SK-N-SH treated with all-trans-retinoic acid at 6 μM for 48 hours (cell line): ENCODE measurements at regions not wholly inside any gene's neighbourhood (a gene's known extent, or its start where the extent isn't known, plus 50 kb on each side); places are given as distances from the start of the nearest gene placed in this dataset.

Experiments
- ATAC-seq: fragments of 200-7000 bp; cut with Tn5 transposase; 3 replicates; pipeline ENCODE4 v1.9.1; 2020; ENCODE audit warnings: mild to moderate bottlenecking, moderate library complexity
- ARNTL ChIP-seq: fragments of 450-650 bp; formaldehyde crosslinking; IDR thresholded peaks from 2 replicates; pipeline ENCODE4 v1.5.0; 2020; ENCODE audit warnings: low read depth, mild to moderate bottlenecking, moderate library complexity, borderline replicate concordance
- BACH2 ChIP-seq: fragments of 250-450 bp; sonication (Bioruptor Pico); IDR thresholded peaks from 2 replicates; pipeline ENCODE4 v1.9.0; 2021; ENCODE audit warnings: mild to moderate bottlenecking, borderline replicate concordance
- CSDC2 ChIP-seq: fragments of 250-450 bp; sonication (Bioruptor Pico); IDR thresholded peaks from 2 replicates; pipeline ENCODE4 v1.5.0; 2020; ENCODE audit warnings: mild to moderate bottlenecking, moderate library complexity
- CSRNP3 ChIP-seq: fragments of 250-450 bp; sonication (Bioruptor Pico); IDR thresholded peaks from 2 replicates; pipeline ENCODE4 v1.5.1; 2021; ENCODE audit warnings: mild to moderate bottlenecking, moderate library complexity
- ESRRG ChIP-seq: fragments of 250-450 bp; sonication (Bioruptor Pico); IDR thresholded peaks from 2 replicates; pipeline ENCODE4 v1.6.1; 2021; ENCODE audit warnings: mild to moderate bottlenecking
- GLIS3 ChIP-seq: fragments of 250-450 bp; sonication (Bioruptor Pico); IDR thresholded peaks from 2 replicates; pipeline ENCODE4 v1.5.0; 2020; ENCODE audit warnings: mild to moderate bottlenecking, moderate library complexity
- ISL1 ChIP-seq: fragments of 250-450 bp; sonication (Bioruptor Pico); IDR thresholded peaks from 2 replicates; pipeline ENCODE4 v2.1.2; 2022; ENCODE audit warnings: mild to moderate bottlenecking, moderate library complexity
- OSR1 ChIP-seq: fragments of 250-450 bp; sonication (Bioruptor Pico); IDR thresholded peaks from 2 replicates; pipeline ENCODE4 v1.8.0; 2022; ENCODE audit warnings: moderate library complexity, mild to moderate bottlenecking, inconsistent platforms
- PPARA ChIP-seq: fragments of 250-450 bp; sonication (Bioruptor Pico); IDR thresholded peaks from 2 replicates; pipeline ENCODE4 v1.5.0; 2020; ENCODE audit warnings: mild to moderate bottlenecking, borderline replicate concordance
- RARB ChIP-seq: fragments of 250-450 bp; sonication (Bioruptor Pico); IDR thresholded peaks from 2 replicates; pipeline ENCODE4 v1.8.0; 2021; ENCODE audit warnings: mild to moderate bottlenecking, moderate library complexity
- SNAI2 ChIP-seq: fragments of 250-450 bp; sonication (Bioruptor Pico); IDR thresholded peaks from 2 replicates; pipeline ENCODE4 v1.5.0; 2020; ENCODE audit warnings: mild to moderate bottlenecking, moderate library complexity
- TCF4 ChIP-seq: fragments of 250-450 bp; sonication (Bioruptor Pico); IDR thresholded peaks from 2 replicates; pipeline ENCODE4 v1.8.0; 2021; ENCODE audit warnings: mild to moderate bottlenecking, moderate library complexity, borderline replicate concordance
- TOX ChIP-seq: fragments of 250-450 bp; sonication (Bioruptor Pico); IDR thresholded peaks from 2 replicates; pipeline ENCODE4 v1.8.0; 2021; ENCODE audit warnings: mild to moderate bottlenecking, moderate library complexity, borderline replicate concordance
- TSHZ2 ChIP-seq: fragments of 250-450 bp; sonication (Bioruptor Pico); IDR thresholded peaks from 2 replicates; pipeline ENCODE4 v1.5.0; 2020; ENCODE audit warnings: mild to moderate bottlenecking, moderate library complexity
- ZC3H10 ChIP-seq: fragments of 250-450 bp; sonication (Bioruptor Pico); IDR thresholded peaks from 2 replicates; pipeline ENCODE4 v1.5.1; 2021; ENCODE audit warnings: mild to moderate bottlenecking, moderate library complexity
- ZFP3 ChIP-seq: fragments of 250-450 bp; sonication (Bioruptor Pico); IDR thresholded peaks from 2 replicates; pipeline ENCODE4 v1.5.0; 2020; ENCODE audit warnings: mild to moderate bottlenecking, moderate library complexity
- ZNF565 ChIP-seq: fragments of 450-650 bp; formaldehyde crosslinking; conservative IDR thresholded peaks from 2 replicates; pipeline ENCODE4 v1.5.0; 2020; ENCODE audit warnings: low read depth, mild to moderate bottlenecking, moderate library complexity
- ZNF70 ChIP-seq: fragments of 450-650 bp; formaldehyde crosslinking; IDR thresholded peaks from 2 replicates; pipeline ENCODE4 v1.5.0; 2020; ENCODE audit warnings: mild to moderate bottlenecking, moderate library complexity
- ZNF8 ChIP-seq: fragments of 450-650 bp; formaldehyde crosslinking; IDR thresholded peaks from 2 replicates; pipeline ENCODE4 v1.5.0; 2020; ENCODE audit warnings: mild to moderate bottlenecking, moderate library complexity
- TF ChIP-seq, protein P1 (sequence below): fragments of 250-450 bp; sonication (Bioruptor Pico); IDR thresholded peaks from 2 replicates; pipeline ENCODE4 v1.5.1; 2020; ENCODE audit warnings: low read depth, mild to moderate bottlenecking, moderate library complexity
- TF ChIP-seq, protein P2 (sequence below): fragments of 250-450 bp; sonication (Bioruptor Pico); IDR thresholded peaks from 2 replicates; pipeline ENCODE4 v1.8.0; 2020; ENCODE audit warnings: mild to moderate bottlenecking, moderate library complexity, borderline replicate concordance
- TF ChIP-seq, protein P3 (sequence below): fragments of 250-450 bp; sonication (Bioruptor Pico); IDR thresholded peaks from 2 replicates; pipeline ENCODE4 v1.8.0; 2021; ENCODE audit warnings: low read depth, mild to moderate bottlenecking, moderate library complexity, borderline replicate concordance

GRCh38 chr5:127187706-127188105, 102.9 kb upstream of the MEGF10 start:
- ATAC-seq, result no peak
- TF ChIP-seq ARNTL (CRISPR knock-in tag) (no peak), TCF4 (peak; percentile 25; the same call in 1 of the 2 replicates)

DNA sequence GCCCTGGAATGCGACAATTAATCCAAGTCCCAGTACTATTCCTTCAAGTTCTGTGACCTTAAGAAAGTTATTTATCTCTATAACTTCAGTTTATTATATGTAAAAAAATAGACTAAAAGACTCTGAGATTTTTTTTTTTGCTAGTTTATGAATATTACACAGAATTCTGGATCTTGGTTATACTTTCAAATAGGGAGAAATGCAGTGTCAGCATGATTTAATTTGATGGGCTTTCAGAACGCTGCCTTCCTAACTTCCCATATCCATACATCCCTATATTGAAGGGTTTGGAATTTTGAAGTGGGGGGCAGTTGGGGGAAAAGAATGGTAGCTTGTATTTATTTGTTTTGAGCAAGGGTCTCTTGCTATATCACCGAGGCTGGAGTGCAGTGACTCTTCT, 98.4 kb upstream of the MEGF10 start:
- TF ChIP-seq OSR1 (CRISPR knock-in tag) (no peak), ISL1 (CRISPR knock-in tag) (no peak), ZNF8 (CRISPR knock-in tag) (no peak), TOX (CRISPR knock-in tag) (no peak), BACH2 (no peak), ZC3H10 (CRISPR knock-in tag) (no peak), CSRNP3 (CRISPR knock-in tag) (no peak), ZFP3 (CRISPR knock-in tag) (no peak), ARNTL (CRISPR knock-in tag) (no peak), RARB (CRISPR knock-in tag) (no peak), GLIS3 (no peak), PPARA (CRISPR knock-in tag) (no peak), SNAI2 (CRISPR knock-in tag) (no peak), CSDC2 (CRISPR knock-in tag) (no peak), ZNF70 (CRISPR knock-in tag) (no peak), TSHZ2 (CRISPR knock-in tag) (no peak)
- TF ChIP-seq, protein P1, sequence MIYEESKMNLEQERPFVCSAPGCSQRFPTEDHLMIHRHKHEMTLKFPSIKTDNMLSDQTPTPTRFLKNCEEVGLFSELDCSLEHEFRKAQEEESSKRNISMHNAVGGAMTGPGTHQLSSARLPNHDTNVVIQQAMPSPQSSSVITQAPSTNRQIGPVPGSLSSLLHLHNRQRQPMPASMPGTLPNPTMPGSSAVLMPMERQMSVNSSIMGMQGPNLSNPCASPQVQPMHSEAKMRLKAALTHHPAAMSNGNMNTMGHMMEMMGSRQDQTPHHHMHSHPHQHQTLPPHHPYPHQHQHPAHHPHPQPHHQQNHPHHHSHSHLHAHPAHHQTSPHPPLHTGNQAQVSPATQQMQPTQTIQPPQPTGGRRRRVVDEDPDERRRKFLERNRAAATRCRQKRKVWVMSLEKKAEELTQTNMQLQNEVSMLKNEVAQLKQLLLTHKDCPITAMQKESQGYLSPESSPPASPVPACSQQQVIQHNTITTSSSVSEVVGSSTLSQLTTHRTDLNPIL (CRISPR knock-in tag), result no peak
- TF ChIP-seq, protein P2, sequence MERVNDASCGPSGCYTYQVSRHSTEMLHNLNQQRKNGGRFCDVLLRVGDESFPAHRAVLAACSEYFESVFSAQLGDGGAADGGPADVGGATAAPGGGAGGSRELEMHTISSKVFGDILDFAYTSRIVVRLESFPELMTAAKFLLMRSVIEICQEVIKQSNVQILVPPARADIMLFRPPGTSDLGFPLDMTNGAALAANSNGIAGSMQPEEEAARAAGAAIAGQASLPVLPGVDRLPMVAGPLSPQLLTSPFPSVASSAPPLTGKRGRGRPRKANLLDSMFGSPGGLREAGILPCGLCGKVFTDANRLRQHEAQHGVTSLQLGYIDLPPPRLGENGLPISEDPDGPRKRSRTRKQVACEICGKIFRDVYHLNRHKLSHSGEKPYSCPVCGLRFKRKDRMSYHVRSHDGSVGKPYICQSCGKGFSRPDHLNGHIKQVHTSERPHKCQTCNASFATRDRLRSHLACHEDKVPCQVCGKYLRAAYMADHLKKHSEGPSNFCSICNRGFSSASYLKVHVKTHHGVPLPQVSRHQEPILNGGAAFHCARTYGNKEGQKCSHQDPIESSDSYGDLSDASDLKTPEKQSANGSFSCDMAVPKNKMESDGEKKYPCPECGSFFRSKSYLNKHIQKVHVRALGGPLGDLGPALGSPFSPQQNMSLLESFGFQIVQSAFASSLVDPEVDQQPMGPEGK, result no peak
- TF ChIP-seq, protein P3, sequence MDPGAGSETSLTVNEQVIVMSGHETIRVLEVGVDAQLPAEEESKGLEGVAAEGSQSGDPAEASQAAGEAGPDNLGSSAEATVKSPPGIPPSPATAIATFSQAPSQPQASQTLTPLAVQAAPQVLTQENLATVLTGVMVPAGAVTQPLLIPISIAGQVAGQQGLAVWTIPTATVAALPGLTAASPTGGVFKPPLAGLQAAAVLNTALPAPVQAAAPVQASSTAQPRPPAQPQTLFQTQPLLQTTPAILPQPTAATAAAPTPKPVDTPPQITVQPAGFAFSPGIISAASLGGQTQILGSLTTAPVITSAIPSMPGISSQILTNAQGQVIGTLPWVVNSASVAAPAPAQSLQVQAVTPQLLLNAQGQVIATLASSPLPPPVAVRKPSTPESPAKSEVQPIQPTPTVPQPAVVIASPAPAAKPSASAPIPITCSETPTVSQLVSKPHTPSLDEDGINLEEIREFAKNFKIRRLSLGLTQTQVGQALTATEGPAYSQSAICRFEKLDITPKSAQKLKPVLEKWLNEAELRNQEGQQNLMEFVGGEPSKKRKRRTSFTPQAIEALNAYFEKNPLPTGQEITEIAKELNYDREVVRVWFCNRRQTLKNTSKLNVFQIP (CRISPR knock-in tag), result no peak
- ATAC-seq, result no peak

DNA sequence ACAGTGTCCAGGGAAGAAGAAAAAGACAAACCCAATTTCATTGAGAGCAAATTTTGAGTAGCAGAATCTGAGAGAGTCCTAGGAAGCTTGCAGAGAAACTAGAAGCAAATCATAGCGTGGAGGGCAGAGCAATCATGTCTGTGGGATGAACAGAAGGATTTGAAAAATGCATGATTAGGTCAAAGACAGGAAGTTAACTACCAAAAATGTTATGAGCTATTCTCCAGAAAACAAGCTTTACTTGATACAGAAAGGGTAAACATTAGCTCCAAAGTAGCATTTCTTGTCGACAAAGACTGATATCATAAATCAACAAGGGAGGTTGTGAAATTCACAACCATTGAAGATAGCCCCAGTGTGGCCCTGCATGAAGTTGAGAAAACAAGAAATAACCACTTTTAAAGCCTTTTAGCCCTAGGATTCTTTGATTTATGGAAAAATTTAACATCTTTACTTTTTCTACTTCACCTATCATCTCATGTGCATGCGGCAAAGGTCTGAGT, 97.7 kb upstream of the MEGF10 start:
- ATAC-seq, result no peak
- TF ChIP-seq PPARA (CRISPR knock-in tag) (no peak), ZNF565 (no peak), ZC3H10 (CRISPR knock-in tag) (no peak), ESRRG (CRISPR knock-in tag) (no peak), CSDC2 (CRISPR knock-in tag) (no peak), TSHZ2 (CRISPR knock-in tag) (no peak), SNAI2 (CRISPR knock-in tag) (no peak), ZFP3 (CRISPR knock-in tag) (no peak), TCF4 (no peak), ZNF70 (CRISPR knock-in tag) (no peak)
- TF ChIP-seq, protein P3 (CRISPR knock-in tag), result no peak
- TF ChIP-seq, protein P2, result no peak
